Trophoblast cell (in vitro differentiated cells and primary cell): ENCODE measurements at regions not wholly inside any gene's neighbourhood (a gene's known extent, or its start where the extent isn't known, plus 50 kb on each side); places are given as distances from the start of the nearest gene placed in this dataset.

Source experiments
- DNase-seq, 2 donors: peaks; one replicate each; pipeline ENCODE4 v3.0.0-alpha.2; 2016
- H2AFZ ChIP-seq: 2 replicates; pipeline ENCODE4 v1.6.1; 2013; ENCODE audit warnings: low read length, moderate library complexity, mild to moderate bottlenecking; ENCODE audit not compliant: insufficient read depth, poor library complexity
- H2AK5ac ChIP-seq: 2 replicates; pipeline ENCODE4 v1.6.1; 2013; ENCODE audit warnings: mild to moderate bottlenecking, low read length
- H2BK120ac ChIP-seq: 2 replicates; pipeline ENCODE4 v1.6.1; 2013; ENCODE audit warnings: low read length, mild to moderate bottlenecking, moderate library complexity; ENCODE audit not compliant: insufficient read depth, poor library complexity
- H2BK12ac ChIP-seq: 2 replicates; pipeline ENCODE4 v1.6.1; 2013; ENCODE audit warnings: mild to moderate bottlenecking, low read length, moderate library complexity
- H2BK5ac ChIP-seq: 2 replicates; pipeline ENCODE4 v1.6.1; 2013; ENCODE audit warnings: low read length, low read depth, moderate library complexity, mild to moderate bottlenecking; ENCODE audit not compliant: poor library complexity
- H3K14ac ChIP-seq: 2 replicates; pipeline ENCODE4 v1.6.1; 2013; ENCODE audit warnings: mild to moderate bottlenecking, low read length
- H3K18ac ChIP-seq: 2 replicates; pipeline ENCODE4 v1.6.1; 2013; ENCODE audit warnings: mild to moderate bottlenecking, low read length
- H3K23ac ChIP-seq: 2 replicates; pipeline ENCODE4 v1.6.1; 2013; ENCODE audit warnings: low read length
- H3K27ac ChIP-seq: 2 replicates; pipeline ENCODE4 v1.5.1; 2013; ENCODE audit warnings: low read depth, mild to moderate bottlenecking, inconsistent platforms, low read length, moderate library complexity
- H3K27me3 ChIP-seq: 2 replicates; pipeline ENCODE4 v1.6.1; 2013; ENCODE audit warnings: inconsistent platforms, mild to moderate bottlenecking, low read length, moderate library complexity; ENCODE audit not compliant: insufficient read depth
- H3K36me3 ChIP-seq, 2 experiments: 1 replicate in 1 of 2; 2 replicates in 1 of 2; pipeline ENCODE4 v1.6.1; 2013; ENCODE audit warnings: low read length in 2 of 2, mild to moderate bottlenecking in 2 of 2, moderate library complexity in 1 of 2; ENCODE audit not compliant: insufficient read depth in 2 of 2, control insufficient read depth in 1 of 2
- H3K4ac ChIP-seq: 2 replicates; pipeline ENCODE4 v1.6.1; 2013; ENCODE audit warnings: low read depth, mild to moderate bottlenecking, low read length, moderate library complexity
- H3K4me1 ChIP-seq, 2 experiments: 1 replicate in 1 of 2; 2 replicates in 1 of 2; pipeline ENCODE4 v1.6.1; 2013; ENCODE audit warnings: low read length in 2 of 2, mild to moderate bottlenecking in 2 of 2, moderate library complexity in 1 of 2; ENCODE audit not compliant: insufficient read depth in 2 of 2, control insufficient read depth in 1 of 2
- H3K4me2 ChIP-seq: 2 replicates; pipeline ENCODE4 v1.6.1; 2013; ENCODE audit warnings: inconsistent platforms, mild to moderate bottlenecking, low read length, moderate library complexity
- H3K4me3 ChIP-seq: 2 replicates; pipeline ENCODE4 v1.5.1; 2013; ENCODE audit warnings: mild to moderate bottlenecking, low read depth, low read length, inconsistent platforms
- H3K79me1 ChIP-seq: one replicate; pipeline ENCODE4 v1.6.1; 2013; ENCODE audit warnings: low read length
- H3K79me2 ChIP-seq: 2 replicates; pipeline ENCODE4 v1.6.1; 2013; ENCODE audit warnings: low read length, mild to moderate bottlenecking; ENCODE audit not compliant: control insufficient read depth, insufficient read depth, poor library complexity
- H3K9ac ChIP-seq: 2 replicates; pipeline ENCODE4 v1.6.1; 2013; ENCODE audit warnings: mild to moderate bottlenecking, low read length
- H3K9me3 ChIP-seq: 2 replicates; pipeline ENCODE4 v1.6.1; 2013; ENCODE audit warnings: low read depth, mild to moderate bottlenecking, control low read depth, inconsistent platforms, low read length; ENCODE audit not compliant: insufficient read depth
- H4K12ac ChIP-seq: 2 replicates; pipeline ENCODE4 v1.6.1; 2013; ENCODE audit warnings: low read depth, mild to moderate bottlenecking, low read length, moderate library complexity
- H4K8ac ChIP-seq: 2 replicates; pipeline ENCODE4 v1.6.1; 2013; ENCODE audit warnings: low read depth, mild to moderate bottlenecking, low read length, moderate library complexity
- H4K91ac ChIP-seq: one replicate; pipeline ENCODE4 v1.6.1; 2013; ENCODE audit warnings: low read depth, mild to moderate bottlenecking, low read length, moderate library complexity
- WGBS: extraction: QIAGEN DNeasy Blood & Tissue Kit; methylation state at CpG from one replicate; pipeline ENCODE4 v1.1.7; 2013; ENCODE audit warnings: missing lambda C conversion rate; ENCODE audit not compliant: insufficient read length, insufficient coverage; ENCODE audit errors: extremely low coverage; 5-methylcytosine and 5-hydroxymethylcytosine counted together

DNA sequence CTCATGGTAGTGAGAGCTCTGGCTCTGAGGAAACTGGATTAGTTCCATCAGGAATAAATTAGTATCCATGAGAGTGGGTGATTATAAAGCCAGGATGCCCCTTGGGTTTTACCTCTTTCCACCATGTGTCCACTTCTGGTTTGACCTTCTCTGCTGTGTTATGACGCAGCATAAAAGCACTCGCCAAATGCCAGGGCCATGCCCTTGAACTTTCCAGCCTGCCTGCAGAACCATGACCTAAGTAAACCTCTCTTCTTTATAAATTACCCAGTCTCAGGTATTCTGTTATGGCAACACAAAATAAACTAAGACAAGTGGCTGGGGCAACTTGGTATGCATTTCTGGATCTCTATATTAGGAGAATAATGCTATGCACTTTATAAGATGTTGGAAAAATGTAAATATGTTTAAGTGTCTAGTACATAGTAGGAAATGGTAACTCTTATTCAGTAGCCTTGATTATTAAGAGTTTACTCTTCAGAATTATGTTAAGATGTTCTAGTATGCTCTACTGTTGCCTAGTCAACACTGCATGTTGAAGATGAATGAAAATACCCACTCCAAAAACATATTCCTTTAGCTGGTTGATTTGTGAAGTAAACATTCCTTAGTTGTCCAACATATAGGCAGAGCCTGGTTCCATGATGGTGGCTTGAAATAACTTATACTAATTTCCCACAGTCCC, 455.6 kb upstream of the TMPO start:
- Histone ChIP-seq H2AK5ac (no peak overlapping the region), H3K4me2 (no peak overlapping the region), H2BK12ac (no peak overlapping the region), H3K14ac (no peak overlapping the region), H4K91ac (no peak overlapping the region), H4K8ac (no peak overlapping the region), H3K9me3 (no peaks in the 10 kb centered on the region), H3K23ac (no peak overlapping the region), H2BK5ac (no peak overlapping the region), H3K79me2 (no peaks in the 10 kb centered on the region), H3K36me3 (no peaks in the 10 kb centered on the region), H3K4me3 (no peak overlapping the region), H3K9ac (no peak overlapping the region), H2AFZ (no peak overlapping the region), H3K27ac (no peak overlapping the region), H3K4me1 (no peaks in the 10 kb centered on the region), H3K27me3 (no peaks in the 10 kb centered on the region), H3K18ac (no peak overlapping the region), H3K4ac (no peak overlapping the region), H2BK120ac (no peak overlapping the region), H3K79me1 (no peaks in the 10 kb centered on the region), H4K12ac (no peak overlapping the region)
- WGBS: no CpG with 5 or more reads among the region's 2 CpGs
- no peak for DNase-seq

DNA sequence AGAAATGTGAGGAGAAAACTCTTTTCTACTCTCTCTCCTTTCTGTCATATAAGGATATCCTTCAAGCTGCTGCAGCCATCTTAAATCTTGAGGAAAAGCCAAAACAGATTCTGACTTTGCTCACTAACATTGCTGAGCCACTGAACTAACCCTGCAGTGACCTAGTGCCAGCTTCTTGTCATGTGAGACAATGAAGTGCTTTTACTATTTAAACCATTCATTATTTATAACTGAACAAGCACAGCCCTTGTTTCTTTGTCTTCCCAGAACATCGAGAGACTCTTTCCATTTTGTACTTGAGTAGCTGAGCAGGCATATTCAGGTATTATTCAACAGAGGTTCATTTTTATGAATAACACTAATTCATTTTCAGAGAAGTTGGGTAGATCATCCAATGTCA, 455.0 kb upstream of the TMPO start:
- Histone ChIP-seq H2BK5ac (no peak overlapping the region), H2AK5ac (no peak overlapping the region), H3K27me3 (no peaks in the 10 kb centered on the region), H3K4me1 (no peaks in the 10 kb centered on the region), H3K79me1 (no peaks in the 10 kb centered on the region), H3K4ac (no peak overlapping the region), H3K4me2 (no peak overlapping the region), H4K91ac (no peak overlapping the region), H3K23ac (no peak overlapping the region), H3K9ac (no peak overlapping the region), H3K79me2 (no peaks in the 10 kb centered on the region), H2BK12ac (no peak overlapping the region), H3K4me3 (no peak overlapping the region), H3K36me3 (no peaks in the 10 kb centered on the region), H2AFZ (no peak overlapping the region), H3K18ac (no peak overlapping the region), H3K27ac (no peak overlapping the region), H3K9me3 (no peaks in the 10 kb centered on the region), H4K8ac (no peak overlapping the region), H4K12ac (no peak overlapping the region), H3K14ac (no peak overlapping the region), H2BK120ac (no peak overlapping the region)
- DNase-seq: no peak
- WGBS: no CpG with 5 or more reads among the region's 1 CpG

- no CpG with 5 or more reads among the region's 11 CpGs for WGBS
- Histone ChIP-seq H3K27ac (no peak overlapping the region), H3K18ac (no peak overlapping the region), H4K12ac (no peak overlapping the region), H3K79me1 (no peaks in the 10 kb centered on the region), H2BK5ac (no peak overlapping the region), H3K36me3 (no peaks in the 10 kb centered on the region), H3K9me3 (no peaks in the 10 kb centered on the region), H3K79me2 (no peaks in the 10 kb centered on the region), H2BK12ac (no peak overlapping the region), H2AK5ac (no peak overlapping the region), H4K91ac (no peak overlapping the region), H3K27me3 (no peaks in the 10 kb centered on the region), H3K14ac (no peak overlapping the region), H2BK120ac (no peak overlapping the region), H3K4ac (no peak overlapping the region), H3K23ac (no peak overlapping the region), H4K8ac (no peak overlapping the region), H2AFZ (no peak overlapping the region), H3K4me3 (no peak overlapping the region), H3K9ac (no peak overlapping the region), H3K4me1 (no peaks in the 10 kb centered on the region), H3K4me2 (no peak overlapping the region)
- DNase-seq: no peak
These were observed 452.7 kb upstream of the TMPO start for GRCh38 chr12:98062464-98063245.

DNA sequence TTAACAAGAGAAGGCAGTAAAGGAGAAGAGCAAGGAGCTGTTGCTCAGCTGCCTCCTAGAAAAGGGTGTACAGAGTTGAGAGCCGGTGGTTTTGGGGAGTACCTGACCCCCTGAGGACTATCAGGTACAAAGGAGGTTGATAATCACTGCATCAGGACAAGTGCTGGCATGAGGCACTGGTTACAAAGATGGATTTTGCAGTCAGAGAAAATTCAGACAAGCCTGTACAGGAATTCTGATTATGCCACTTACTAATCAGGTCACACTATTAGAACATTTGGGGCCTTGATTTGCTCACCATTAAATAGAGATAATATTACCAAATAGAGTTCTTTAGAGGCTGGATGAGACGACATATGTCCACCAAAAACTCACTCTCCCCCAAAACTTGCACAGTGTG, 450.9 kb upstream of the TMPO start:
- Histone ChIP-seq H3K4me2 (no peak overlapping the region), H4K8ac (no peak overlapping the region), H3K9me3 (no peaks in the 10 kb centered on the region), H3K36me3 (no peaks in the 10 kb centered on the region), H3K4me3 (no peak overlapping the region), H2BK120ac (no peak overlapping the region), H3K4ac (no peak overlapping the region), H3K79me2 (no peaks in the 10 kb centered on the region), H3K18ac (no peak overlapping the region), H3K14ac (no peak overlapping the region), H3K23ac (no peak overlapping the region), H2AFZ (no peak overlapping the region), H4K12ac (no peak overlapping the region), H3K9ac (no peak overlapping the region), H3K79me1 (no peaks in the 10 kb centered on the region), H2BK12ac (no peak overlapping the region), H3K27me3 (no peaks in the 10 kb centered on the region), H3K4me1 (no peaks in the 10 kb centered on the region), H3K27ac (no peak overlapping the region), H2BK5ac (no peak overlapping the region), H4K91ac (no peak overlapping the region), H2AK5ac (no peak overlapping the region)
- no peak for DNase-seq
- no CpG with 5 or more reads among the region's 2 CpGs for WGBS
